ENCODE measurements at regions not wholly inside any gene's neighbourhood (a gene's known extent, or its start where the extent isn't known, plus 50 kb on each side); places are given as distances from the start of the nearest gene placed in this dataset.

- no peak for DNase-seq (ENCODE audit: low spot score)
These were observed 158.9 kb downstream of the PPP1R2C start for GRCh38 chrX:42619068-42619467.

DNA sequence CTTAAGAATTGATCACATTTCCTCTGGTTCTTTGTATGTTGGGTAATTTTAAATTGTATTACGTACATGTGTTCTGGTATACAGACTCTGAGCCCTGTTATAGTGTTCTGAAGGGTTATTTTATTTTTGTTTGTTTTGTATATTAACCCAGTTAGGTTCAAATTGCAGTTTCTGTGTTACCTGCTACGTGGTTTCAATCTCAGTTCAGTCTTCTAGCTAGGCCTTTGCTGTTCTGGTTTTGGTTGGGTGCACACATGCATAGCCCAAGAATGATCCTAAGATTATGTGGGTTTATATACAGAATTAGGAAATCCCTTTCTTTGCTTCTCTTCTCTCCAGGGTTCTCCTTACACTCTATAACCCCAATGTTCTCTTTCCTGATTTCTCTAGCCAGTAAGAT is 161.0 kb downstream of the PPP1R2C start:
- no peak for DNase-seq (ENCODE audit: low spot score)

GRCh38 chrX:42615161-42615563 is 162.8 kb downstream of the PPP1R2C start:
- no peak for DNase-seq (ENCODE audit: low spot score)

DNA sequence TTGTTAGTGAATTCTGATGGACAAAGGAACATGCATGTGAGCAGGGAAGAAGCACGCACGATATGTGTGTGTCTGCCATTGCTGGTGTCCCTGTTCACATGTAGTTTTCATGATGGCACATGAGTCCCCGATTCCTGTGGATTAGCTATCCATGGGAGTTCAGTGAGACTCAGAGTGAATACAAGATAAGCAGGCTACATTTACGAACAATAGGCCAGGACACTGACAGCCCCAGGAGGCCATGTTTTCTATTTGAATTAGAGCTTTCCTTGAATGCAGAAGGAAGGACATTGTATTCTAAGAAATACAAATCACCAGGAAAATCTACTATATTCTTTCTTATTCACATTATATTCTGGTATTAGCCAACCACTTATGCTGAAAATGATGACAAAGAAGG is 171.4 kb downstream of the PPP1R2C start:
- no peak for DNase-seq (ENCODE audit: low spot score)

DNA sequence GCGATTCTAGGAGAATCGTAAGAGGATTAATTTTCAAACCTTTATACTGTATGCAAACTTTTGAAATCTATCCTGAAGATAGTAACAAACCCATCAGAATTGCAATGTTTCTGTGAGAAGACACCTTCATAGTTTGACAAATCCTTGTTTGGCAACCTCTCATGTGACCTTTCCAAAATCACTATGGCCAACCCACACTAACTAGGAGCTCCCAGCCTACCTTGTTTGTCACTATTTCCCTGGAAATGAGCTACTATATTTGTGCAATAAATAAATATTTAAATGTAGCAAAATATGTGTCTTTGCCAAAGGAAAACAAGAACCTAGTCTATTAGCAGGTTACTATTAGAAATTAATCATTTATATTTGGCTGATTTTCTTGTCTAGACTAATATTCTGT is 173.7 kb downstream of the PPP1R2C start:
- DNase-seq (ENCODE audit: low spot score) = no peak

- DNase-seq (ENCODE audit: low spot score) = no peak
These were observed 174.9 kb downstream of the PPP1R2C start for GRCh38 chrX:42603016-42603415.

DNA sequence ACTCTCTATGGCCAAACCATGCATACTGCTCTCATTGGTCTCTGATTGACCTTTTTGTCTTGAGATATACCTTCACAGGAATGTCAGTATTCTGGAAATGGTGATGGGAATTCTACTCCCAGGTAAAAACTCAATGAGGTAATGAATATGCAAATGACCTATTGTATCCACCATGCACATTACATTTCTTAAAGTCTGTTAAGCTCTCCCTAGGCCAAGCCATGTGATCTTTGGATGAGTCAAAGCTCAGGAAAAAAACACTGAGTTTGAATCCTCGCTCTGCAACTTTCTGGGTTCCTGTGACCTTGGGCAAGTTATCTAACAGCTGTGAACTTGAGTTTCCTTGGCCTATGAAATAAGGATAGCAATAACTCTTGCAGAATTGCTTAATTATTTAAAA is 175.4 kb downstream of the PPP1R2C start:
- no peak for DNase-seq (ENCODE audit: low spot score)

GRCh38 chrX:42602136-42602535 is 175.8 kb downstream of the PPP1R2C start:
- no peak for DNase-seq (ENCODE audit: low spot score)

- no peak for DNase-seq (ENCODE audit: low spot score)
These were observed 180.5 kb downstream of the PPP1R2C start for GRCh38 chrX:42597481-42597880.

DNA sequence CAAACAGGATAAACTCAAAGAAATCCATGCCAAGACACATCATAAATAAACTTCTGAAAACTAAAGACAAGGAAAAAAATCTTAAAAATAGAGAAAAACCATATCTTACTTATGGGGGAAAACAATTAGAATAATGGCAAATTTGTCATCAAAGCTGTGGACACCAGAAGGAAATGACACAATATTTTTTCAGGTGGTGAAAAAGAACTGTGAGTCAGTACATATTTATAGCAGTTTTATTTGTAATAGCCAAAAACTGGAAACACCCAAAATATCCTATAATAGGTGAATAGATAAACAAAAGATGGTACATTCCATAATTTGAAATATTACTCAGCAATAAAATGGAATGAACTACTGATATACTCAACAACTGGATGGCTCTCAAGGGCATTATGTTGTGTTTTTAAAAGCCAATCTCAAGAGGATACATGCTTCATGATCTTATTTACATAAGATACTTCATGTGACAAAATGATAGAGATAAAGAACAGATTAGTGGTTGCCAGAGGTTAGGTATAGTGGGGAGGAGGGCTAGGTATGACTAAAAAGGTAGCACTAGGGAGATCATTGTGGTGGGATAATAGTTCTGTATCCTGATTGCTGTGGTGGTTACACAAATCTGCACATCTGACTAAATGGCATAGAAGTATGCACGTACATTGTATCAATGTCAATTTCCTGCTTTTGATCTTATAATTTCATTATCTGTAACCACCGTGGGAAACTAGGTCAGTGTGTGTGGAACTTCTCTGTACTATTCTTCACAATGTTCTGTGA is 191.9 kb downstream of the PPP1R2C start:
- DNase-seq (ENCODE audit: low spot score) = no peak

GRCh38 chrX:42577936-42578470 is 200.0 kb downstream of the PPP1R2C start:
- no peak for DNase-seq (ENCODE audit: low spot score)

DNA sequence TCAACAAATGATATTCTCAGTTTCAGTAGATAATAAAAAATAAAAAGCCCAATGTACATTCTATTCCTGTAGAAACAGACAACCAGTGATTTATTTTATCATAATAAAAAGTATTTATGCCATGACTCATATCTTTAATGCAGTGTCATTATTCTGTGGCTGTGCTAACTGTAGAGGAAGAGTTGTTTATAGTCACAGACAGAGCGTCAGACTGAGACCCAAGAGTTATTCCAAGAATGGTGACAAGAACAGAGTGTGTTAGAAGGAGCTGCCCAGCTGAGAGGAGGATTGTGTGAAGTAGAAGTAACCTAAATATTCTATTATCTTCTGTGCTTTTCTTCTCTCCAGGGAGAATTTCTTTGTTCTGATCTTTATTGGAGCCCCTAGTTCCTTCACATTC is 210.7 kb downstream of the PPP1R2C start:
- DNase-seq (ENCODE audit: low spot score) = no peak

- DNase-seq (ENCODE audit: low spot score) = no peak
These were observed 212.2 kb downstream of the PPP1R2C start for GRCh38 chrX:42565739-42566138.

GRCh38 chrX:42546800-42547199 is 231.2 kb downstream of the PPP1R2C start:
- no peak for DNase-seq (ENCODE audit: low spot score)

DNA sequence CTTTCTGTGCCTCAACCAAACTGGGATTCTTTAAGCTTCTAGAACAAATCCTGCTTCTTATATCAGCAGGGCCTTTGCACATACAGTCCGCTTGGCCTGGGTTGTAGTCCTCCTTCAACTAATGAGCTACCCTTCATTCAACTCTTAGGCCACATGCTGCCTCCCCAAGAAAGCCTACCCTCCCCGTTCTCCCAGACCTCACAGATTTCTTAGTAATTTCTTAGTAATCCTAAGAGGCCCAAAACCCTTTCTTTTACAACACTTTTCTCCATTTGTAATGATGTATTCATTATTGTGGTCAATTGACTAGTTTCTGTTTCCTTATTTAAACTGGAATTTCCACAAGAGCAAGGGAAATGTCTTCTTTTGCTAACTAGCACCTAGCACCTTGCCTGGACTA is 233.1 kb downstream of the PPP1R2C start:
- DNase-seq (ENCODE audit: low spot score) = no peak

DNA sequence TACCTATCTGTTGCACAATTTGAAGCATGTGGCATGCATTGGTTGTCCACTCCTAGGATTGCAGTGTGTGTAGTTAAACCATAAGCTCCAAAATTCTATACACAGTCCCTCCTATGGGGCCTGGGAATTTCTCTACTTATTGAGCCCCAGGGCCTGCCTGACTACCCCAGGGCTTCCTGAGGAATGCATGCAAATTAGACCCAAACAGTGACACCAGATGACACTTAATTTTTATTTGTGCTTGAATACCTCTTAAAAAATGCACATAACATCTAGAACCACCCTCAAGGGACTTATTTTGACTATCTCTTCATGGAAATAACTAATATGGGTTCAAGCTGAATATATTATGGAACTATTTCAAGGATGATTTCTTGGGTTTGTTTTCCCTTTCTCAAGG is 236.4 kb downstream of the PPP1R2C start:
- DNase-seq (ENCODE audit: low spot score) = no peak

DNA sequence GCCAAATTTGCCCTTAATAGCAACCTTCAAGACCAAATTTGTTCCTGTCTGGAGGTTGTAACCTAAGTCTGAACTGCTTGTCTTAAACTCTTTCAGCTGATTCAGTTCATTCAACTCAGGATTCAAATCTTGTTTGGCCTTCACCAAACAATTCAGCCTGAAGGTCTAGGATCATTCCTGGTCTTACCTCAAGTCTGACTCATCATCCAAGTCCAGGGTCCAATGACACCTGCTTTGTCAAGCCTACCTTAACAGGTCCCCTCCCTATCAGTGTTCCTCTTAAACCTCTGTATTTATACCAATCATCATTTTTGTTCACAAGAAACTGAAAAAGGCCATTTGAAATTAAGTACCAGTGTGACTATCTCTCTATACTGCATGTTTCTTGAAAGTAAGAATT is 237.8 kb downstream of the PPP1R2C start:
- DNase-seq (ENCODE audit: low spot score) = no peak

- no peak for DNase-seq (ENCODE audit: low spot score)
These were observed 239.6 kb downstream of the PPP1R2C start for GRCh38 chrX:42538405-42538804.

GRCh38 chrX:42536286-42536685 is 241.7 kb downstream of the PPP1R2C start:
- DNase-seq (ENCODE audit: low spot score) = no peak

DNA sequence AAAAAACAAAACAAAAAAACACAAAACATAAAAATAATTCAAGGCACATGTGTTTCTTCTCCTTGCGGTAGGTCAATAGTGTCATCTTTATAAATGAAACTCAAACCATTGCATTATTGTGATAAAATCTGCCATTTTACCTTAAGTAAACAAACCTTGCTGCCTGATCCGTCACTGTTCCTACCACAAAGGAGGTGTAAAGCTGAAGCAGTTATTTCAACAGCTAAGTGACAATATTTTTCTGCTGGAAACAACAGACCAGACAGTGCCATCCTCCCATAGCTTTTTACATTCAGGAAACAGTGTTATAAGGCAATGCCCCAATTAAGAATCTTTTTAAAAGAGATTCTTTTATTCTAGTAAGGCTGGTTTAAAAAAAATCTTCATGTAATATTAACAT is 242.7 kb downstream of the PPP1R2C start:
- DNase-seq (ENCODE audit: low spot score) = no peak

DNA sequence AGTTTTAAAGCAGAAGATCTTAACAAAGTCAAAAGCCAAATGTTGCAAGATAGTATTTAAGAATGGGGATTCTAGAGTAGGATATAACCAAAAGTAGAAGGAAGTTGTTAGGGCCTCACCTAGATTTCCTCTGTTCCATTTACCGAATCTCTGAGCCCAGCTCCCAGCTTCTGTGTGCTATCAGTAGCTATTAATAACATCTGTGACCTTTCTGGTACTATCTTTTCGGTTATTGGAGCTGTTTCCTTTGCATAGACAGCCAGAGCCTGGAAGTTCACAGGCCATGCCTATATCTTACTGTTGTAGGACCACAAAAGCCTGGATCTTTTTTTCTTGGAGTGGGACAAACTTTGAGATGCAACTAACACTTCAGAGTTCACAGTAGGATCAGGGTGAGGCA is 244.2 kb downstream of the PPP1R2C start:
- DNase-seq (ENCODE audit: low spot score) = no peak

GRCh38 chrX:42531441-42531840 is 246.5 kb downstream of the PPP1R2C start:
- DNase-seq (ENCODE audit: low spot score) = no peak

- DNase-seq (ENCODE audit: low spot score) = no peak
These were observed 247.9 kb downstream of the PPP1R2C start for GRCh38 chrX:42530027-42530426.

DNA sequence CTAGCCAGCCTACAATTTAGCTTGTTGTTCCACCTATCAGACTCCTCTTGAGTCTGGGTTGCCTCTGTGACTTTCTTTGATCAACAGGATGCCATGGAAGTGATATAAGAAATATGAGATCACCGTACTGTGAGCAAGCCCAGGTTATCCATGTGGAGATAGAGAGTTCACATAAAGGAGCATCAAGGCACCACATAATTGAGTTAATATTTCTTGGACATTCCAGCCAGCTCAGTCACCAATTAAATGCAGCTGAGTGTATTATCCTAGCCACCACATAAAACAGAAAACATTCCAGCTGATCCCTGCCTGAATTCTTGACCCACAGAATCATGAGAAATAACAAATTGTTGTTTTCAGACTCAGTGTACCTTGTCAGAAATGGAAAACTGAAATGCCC is 253.6 kb downstream of the PPP1R2C start:
- DNase-seq (ENCODE audit: low spot score) = no peak
